K562 (cell line): ENCODE measurements at regions not wholly inside any gene's neighbourhood (a gene's known extent, or its start where the extent isn't known, plus 50 kb on each side); places are given as distances from the start of the nearest gene placed in this dataset.

Source experiments
- ATAC-seq: fragments of 200-7000 bp; cut with Tn5 transposase; 3 replicates; pipeline ENCODE4 v1.9.1; 2020; ENCODE audit warnings: moderate library complexity
- BruUV-seq: library from RNA; stranded (reverse); fragments of 400-500 nt; replicated peaks from 2 replicates; lab custom pipeline; 2021; lab: Mats Ljungman, UMichigan
- CTCF ChIA-PET: fragments of 300-600 bp; formaldehyde crosslinking; extraction: SDS; loops from one replicate; lab custom pipeline; 2021; ENCODE audit warnings: low intra/inter-chr PET ratio; lab: Yijun Ruan, JAX
- POLR2A ChIA-PET: fragments of 300-600, 350-650 bp; sonication (Branson Sonifier 250); formaldehyde crosslinking; extraction: SDS; loops from one replicate; lab custom pipeline; 2021; ENCODE audit warnings: antibody characterized with exemption, inconsistent platforms; lab: Yijun Ruan, JAX
- DNase-seq, 4 experiments: peaks; one replicate each; pipeline versions ENCODE4 v3.0.0 to v3.0.0-alpha.2; 2011 to 2018; ENCODE audit warnings: low spot score in 3 of 4, mixed read lengths in 3 of 4; ENCODE audit errors: extremely low read depth in 1 of 4
- FAIRE-seq: peaks from 2 replicates; lab custom pipeline; 2011; peaks lifted over from hg19 to GRCh38; lab: Jason Lieb, UNC
- H2AFZ ChIP-seq: 2 replicates; pipeline ENCODE4 v1.6.0; 2011; ENCODE audit warnings: low read depth, low read length, control low read depth, inconsistent platforms
- H3K27ac ChIP-seq: fragments of 200-600 bp; 3 replicates; pipeline ENCODE4 v1.8.0; 2011; ENCODE audit warnings: low read depth, mild to moderate bottlenecking, control low read depth, inconsistent platforms, low read length, moderate library complexity, mixed read lengths; ENCODE audit errors: extremely low read depth
- H3K27me3 ChIP-seq, 2 experiments: fragments of 300-600 bp in 1 of 2; 2 replicates in 1 of 2; 3 replicates in 1 of 2; pipeline versions ENCODE4 v1.6.0 to v1.8.0; 2011; ENCODE audit warnings: inconsistent platforms in 2 of 2, low read length in 2 of 2, mild to moderate bottlenecking in 1 of 2, mixed read lengths in 1 of 2, moderate library complexity in 1 of 2; ENCODE audit not compliant: control insufficient read depth in 2 of 2, insufficient read depth in 2 of 2
- H3K36me3 ChIP-seq: fragments of 300-600 bp; 3 replicates; pipeline ENCODE4 v1.8.0; 2011; ENCODE audit warnings: mild to moderate bottlenecking, low read length, inconsistent platforms; ENCODE audit not compliant: control insufficient read depth, insufficient read depth
- H3K4me1 ChIP-seq, 2 experiments: fragments of 200-600 bp in 1 of 2; replicated peaks in 1 of 2; 2 replicates in 1 of 2; 3 replicates in 1 of 2; pipeline versions ENCODE4 v1.5.1 to v1.8.0; 2011; ENCODE audit warnings: inconsistent platforms in 2 of 2, low read length in 2 of 2, mild to moderate bottlenecking in 1 of 2, mixed read lengths in 1 of 2, moderate library complexity in 1 of 2; ENCODE audit not compliant: control insufficient read depth in 2 of 2, insufficient read depth in 2 of 2
- H3K4me2 ChIP-seq: 2 replicates; pipeline ENCODE4 v1.6.1; 2011; ENCODE audit warnings: low read length, control low read depth, inconsistent platforms, mixed read lengths; ENCODE audit not compliant: insufficient read depth
- H3K4me3 ChIP-seq: fragments of 200-600 bp; sonication (generic), shearing (Covaris generic); 2 replicates; pipeline ENCODE4 v1.5.1; 2016; ENCODE audit warnings: control low read depth, inconsistent platforms
- H3K79me2 ChIP-seq: fragments of 200-600 bp; 3 replicates; pipeline ENCODE4 v1.8.0; 2011; ENCODE audit warnings: low read length, inconsistent platforms; ENCODE audit not compliant: control insufficient read depth, insufficient read depth
- H3K9ac ChIP-seq, 2 experiments: 2 replicates each; pipeline versions ENCODE4 v1.6.0 to v1.6.1; 2011; ENCODE audit warnings: low read depth in 2 of 2, low read length in 2 of 2, control low read depth in 1 of 2, inconsistent platforms in 1 of 2, mild to moderate bottlenecking in 1 of 2, mixed read lengths in 1 of 2; ENCODE audit not compliant: insufficient read depth in 1 of 2
- H3K9me1 ChIP-seq: one replicate; pipeline ENCODE4 v1.6.0; 2011; ENCODE audit warnings: inconsistent platforms, mild to moderate bottlenecking, low read length, moderate library complexity; ENCODE audit not compliant: control insufficient read depth, insufficient read depth
- H3K9me3 ChIP-seq: replicated peaks from 2 replicates; pipeline ENCODE4 v1.5.1; 2011; ENCODE audit warnings: low read depth, low read length, inconsistent platforms; ENCODE audit not compliant: control insufficient read depth, insufficient read depth
- H4K20me1 ChIP-seq: replicated peaks from 2 replicates; pipeline ENCODE4 v1.6.1; 2011; ENCODE audit warnings: low read length, inconsistent platforms, mixed read lengths; ENCODE audit not compliant: control insufficient read depth, insufficient read depth
- GABPB2 ChIP-seq: fragments of 250-450 bp; sonication (Bioruptor Pico); conservative IDR thresholded peaks from 2 replicates; pipeline ENCODE4 v1.5.1; 2021; ENCODE audit warnings: mild to moderate bottlenecking
- GTF2F1 ChIP-seq: IDR thresholded peaks from 2 replicates; pipeline ENCODE4 v1.6.1; 2011; ENCODE audit warnings: low read depth, low read length, improper control_type of control experiment
- MAZ ChIP-seq, 2 experiments: fragments of 450-650 bp in 1 of 2; sonication (generic) in 1 of 2; formaldehyde crosslinking; IDR thresholded peaks in 1 of 2; conservative IDR thresholded peaks in 1 of 2; 2 replicates each; pipeline versions ENCODE4 v1.4.0 to v1.5.0; 2020; ENCODE audit warnings: mild to moderate bottlenecking in 1 of 2, missing genetic modification reagents in 1 of 2
- MYNN ChIP-seq, 2 experiments: sonication (generic); formaldehyde crosslinking in 1 of 2; IDR thresholded peaks; 2 replicates each; pipeline versions ENCODE4 v1.5.0 to v1.6.1; 2016 to 2020; ENCODE audit warnings: antibody characterized with exemption in 1 of 2, missing genetic modification reagents in 1 of 2
- NCOA2 ChIP-seq, 2 experiments: fragments of 450-650 bp; IDR thresholded peaks; 2 replicates each; pipeline ENCODE4 v1.6.1; 2018; ENCODE audit warnings: mild to moderate bottlenecking in 2 of 2, moderate library complexity in 1 of 2; ENCODE audit not compliant: partially characterized antibody in 2 of 2
- POLR2A ChIP-seq: fragments of 450-650 bp; conservative IDR thresholded peaks from 2 replicates; pipeline ENCODE4 v1.6.1; 2016
- RBM14 ChIP-seq: fragments of 200-400 bp; formaldehyde crosslinking; IDR thresholded peaks from 2 replicates; pipeline ENCODE4 v1.6.1; 2018; ENCODE audit warnings: low read depth, mild to moderate bottlenecking, low read length, moderate library complexity, borderline replicate concordance; ENCODE audit not compliant: insufficient read depth
- ZBTB34 ChIP-seq: fragments of 250-450 bp; sonication (Bioruptor Pico); IDR thresholded peaks from 2 replicates; pipeline ENCODE4 v1.8.0; 2021; ENCODE audit warnings: mild to moderate bottlenecking, moderate library complexity
- ZNF41 ChIP-seq: fragments of 250-450 bp; sonication (Bioruptor Pico); conservative IDR thresholded peaks from 2 replicates; pipeline ENCODE4 v1.4.0; 2020; ENCODE audit warnings: mild to moderate bottlenecking
- ZNF507 ChIP-seq: conservative IDR thresholded peaks from 2 replicates; pipeline ENCODE4 v1.6.1; 2017; ENCODE audit warnings: missing genetic modification characterization, missing compliant biosample characterization
- ZNF77 ChIP-seq: fragments of 250-450 bp; sonication (Bioruptor Pico); IDR thresholded peaks from 2 replicates; pipeline ENCODE4 v1.5.0; 2020
- WGBS: fragments of 100-300 bp; shearing (Covaris generic); methylation state at CpG from one replicate; pipeline ENCODE4 v1.1.6; 2016; ENCODE audit warnings: low coverage, mixed read lengths; ENCODE audit not compliant: insufficient coverage; ENCODE audit errors: missing lambda C conversion rate; 5-methylcytosine and 5-hydroxymethylcytosine counted together
- in situ Hi-C: fragments of 300-500 bp; cut with MboI; formaldehyde crosslinking; loops from 4 replicates; pipeline ENCODE4 v1.15.0; 2018; ENCODE audit warnings: inconsistent platforms, mixed read lengths
- intact Hi-C: fragments of 100-400 bp; cut with micrococcal nuclease; formaldehyde crosslinking; loops from 2 replicates; pipeline ENCODE4 v1.14.2; 2022

DNA sequence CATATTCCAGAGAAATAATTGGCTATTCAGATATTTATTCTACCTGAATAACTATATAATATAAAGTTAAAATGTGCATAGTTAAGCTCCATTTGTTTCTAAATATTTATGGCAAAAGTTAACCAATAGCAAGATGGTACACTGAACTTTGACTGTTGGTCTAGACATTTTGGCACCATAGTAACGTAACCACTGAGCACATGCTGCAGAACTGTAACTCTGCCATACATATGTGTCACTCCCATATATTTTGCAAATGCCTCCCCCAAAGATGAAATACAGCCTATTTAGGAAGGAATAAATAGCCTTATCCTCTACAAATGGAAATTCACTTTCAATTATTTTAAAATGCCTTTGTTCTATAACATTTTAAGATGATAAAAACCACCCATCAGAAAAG, 424.9 kb downstream of the CENPC start:
- ChIA-PET CTCF (no interaction called here), POLR2A (no interaction called here)
- no peak overlapping the region for H3K4me2 ChIP-seq
- ATAC-seq (no peak), FAIRE-seq (no peak), DNase-seq (no peak)
- H3K36me3 ChIP-seq: no peaks in the 10 kb centered on the region
- in situ Hi-C loops: no loop called here
- H3K4me3 ChIP-seq: no peak overlapping the region
- 0% methylated on average over 1 of the region's 1 CpG for WGBS
- TF ChIP-seq MYNN (IDR thresholded peaks at IDR 0.05): no peak
- TF ChIP-seq MYNN (CRISPR knock-in tag; IDR thresholded peaks at IDR 0.05): no peak
- no peaks in the 10 kb centered on the region for H3K4me1 ChIP-seq
- H3K79me2 ChIP-seq: no peaks in the 10 kb centered on the region
- H3K9me1 ChIP-seq: no peaks in the 10 kb centered on the region
- H3K9ac ChIP-seq: no peak overlapping the region
- H4K20me1 ChIP-seq: no peaks in the 10 kb centered on the region
- H3K27ac ChIP-seq: no peak overlapping the region
- intact Hi-C loops: no loop called here
- H3K27me3 ChIP-seq: no peaks in the 10 kb centered on the region
- no peak overlapping the region for H2AFZ ChIP-seq
- BruUV-seq: no TSS peak
- no peaks in the 10 kb centered on the region for H3K9me3 ChIP-seq

DNA sequence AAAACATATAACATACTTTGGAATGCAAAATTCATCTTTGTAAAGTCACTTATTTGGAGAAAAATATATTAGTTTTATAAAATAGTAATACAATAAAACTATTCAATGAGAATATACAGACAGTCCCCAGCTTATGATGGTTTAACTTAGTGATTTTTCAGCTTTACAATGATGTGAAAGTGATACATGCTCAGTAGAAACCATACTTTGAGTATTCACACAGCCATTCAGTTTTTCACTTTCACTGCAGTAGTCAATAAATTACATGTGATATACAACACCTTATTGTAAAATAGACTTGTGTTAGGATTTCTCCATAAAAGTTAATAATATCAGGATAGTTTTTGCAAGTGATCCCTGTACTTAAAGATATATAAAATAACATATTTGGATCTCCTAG, 436.0 kb downstream of the CENPC start:
- no peak overlapping the region for H2AFZ ChIP-seq
- in situ Hi-C loops: no loop called here
- no peaks in the 10 kb centered on the region for H3K36me3 ChIP-seq
- H3K9ac ChIP-seq: no peak overlapping the region
- H3K4me1 ChIP-seq: no peaks in the 10 kb centered on the region
- TF ChIP-seq ZNF77 (no peak), GTF2F1 (no peak), ZNF507 (no peak), RBM14 (no peak), POLR2A (no peak), GABPB2 (no peak), ZNF41 (CRISPR knock-in tag) (no peak), MAZ (CRISPR knock-in tag; conservative IDR thresholded peaks at IDR 0.05 in 1 of 2, IDR thresholded peaks at IDR 0.05 in 1 of 2) (no peak), ZBTB34 (CRISPR knock-in tag) (no peak), NCOA2 (IDR thresholded peaks at IDR 0.05; ENCODE audit: partially characterized antibody in 2 of 2) (no peak)
- H3K9me3 ChIP-seq: no peaks in the 10 kb centered on the region
- CTCF ChIA-PET: no interaction called here
- no peak for FAIRE-seq
- no peaks in the 10 kb centered on the region for H3K9me1 ChIP-seq
- H3K4me3 ChIP-seq: no peak overlapping the region
- H3K79me2 ChIP-seq: no peaks in the 10 kb centered on the region
- BruUV-seq: no TSS peak
- ATAC-seq: no peak
- no peak overlapping the region for H3K27ac ChIP-seq
- H4K20me1 ChIP-seq: no peaks in the 10 kb centered on the region
- no peak for DNase-seq
- intact Hi-C loops: no loop called here
- no peaks in the 10 kb centered on the region for H3K27me3 ChIP-seq
- POLR2A ChIA-PET: no interaction called here
- H3K4me2 ChIP-seq: no peak overlapping the region
